ENCODE measurements at regions not wholly inside any gene's neighbourhood (a gene's known extent, or its start where the extent isn't known, plus 50 kb on each side); places are given as distances from the start of the nearest gene placed in this dataset.

DNA sequence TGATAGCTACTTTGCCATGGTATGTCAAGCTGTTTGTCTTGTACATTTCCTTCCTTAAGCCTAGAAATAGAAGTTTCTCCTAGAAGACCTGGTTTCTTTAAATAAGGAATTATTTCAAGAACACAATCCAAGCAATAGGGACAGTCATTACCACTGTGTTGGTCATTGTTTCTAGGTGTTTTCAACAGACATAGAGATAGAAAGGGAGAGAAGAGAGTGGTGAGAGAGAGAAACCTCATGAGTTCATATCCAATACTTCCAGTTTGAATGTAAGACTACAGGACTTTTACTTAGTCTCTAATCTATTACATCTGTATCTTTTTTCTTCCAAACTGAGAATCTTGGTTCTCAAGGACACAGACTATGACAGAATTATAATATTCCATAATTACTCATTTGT is 245.9 kb upstream of the STARD13 start:
- intact Hi-C loops (cut with micrococcal nuclease; ENCODE audit: unreplicated experiment) (no loop called here), in situ Hi-C loops (cut with HindIII; ENCODE audit: low pct_unique_long_range_greater_than_20kb, low sequenced_read_pairs) (no loop called here)
- Histone ChIP-seq H3K4me3 (ENCODE audit: low read depth in 2 of 2, low read length in 2 of 2) (no peak overlapping the region), H3K4me1 (ENCODE audit: control insufficient read depth, insufficient read depth, low read length) (no peaks in the 10 kb centered on the region), H3K36me3 (ENCODE audit: control insufficient read depth, insufficient read depth, low read length) (no peaks in the 10 kb centered on the region; the same call in 1 of the 2 replicates), H3K9me3 (ENCODE audit: control insufficient read depth, insufficient read depth, low read depth, low read length) (no peaks in the 10 kb centered on the region), H3K27ac (ENCODE audit: low read length) (no peak overlapping the region), H3K27me3 (ENCODE audit: control insufficient read depth, insufficient read depth, low read length) (no peaks in the 10 kb centered on the region)
- TF ChIP-seq, protein P1, sequence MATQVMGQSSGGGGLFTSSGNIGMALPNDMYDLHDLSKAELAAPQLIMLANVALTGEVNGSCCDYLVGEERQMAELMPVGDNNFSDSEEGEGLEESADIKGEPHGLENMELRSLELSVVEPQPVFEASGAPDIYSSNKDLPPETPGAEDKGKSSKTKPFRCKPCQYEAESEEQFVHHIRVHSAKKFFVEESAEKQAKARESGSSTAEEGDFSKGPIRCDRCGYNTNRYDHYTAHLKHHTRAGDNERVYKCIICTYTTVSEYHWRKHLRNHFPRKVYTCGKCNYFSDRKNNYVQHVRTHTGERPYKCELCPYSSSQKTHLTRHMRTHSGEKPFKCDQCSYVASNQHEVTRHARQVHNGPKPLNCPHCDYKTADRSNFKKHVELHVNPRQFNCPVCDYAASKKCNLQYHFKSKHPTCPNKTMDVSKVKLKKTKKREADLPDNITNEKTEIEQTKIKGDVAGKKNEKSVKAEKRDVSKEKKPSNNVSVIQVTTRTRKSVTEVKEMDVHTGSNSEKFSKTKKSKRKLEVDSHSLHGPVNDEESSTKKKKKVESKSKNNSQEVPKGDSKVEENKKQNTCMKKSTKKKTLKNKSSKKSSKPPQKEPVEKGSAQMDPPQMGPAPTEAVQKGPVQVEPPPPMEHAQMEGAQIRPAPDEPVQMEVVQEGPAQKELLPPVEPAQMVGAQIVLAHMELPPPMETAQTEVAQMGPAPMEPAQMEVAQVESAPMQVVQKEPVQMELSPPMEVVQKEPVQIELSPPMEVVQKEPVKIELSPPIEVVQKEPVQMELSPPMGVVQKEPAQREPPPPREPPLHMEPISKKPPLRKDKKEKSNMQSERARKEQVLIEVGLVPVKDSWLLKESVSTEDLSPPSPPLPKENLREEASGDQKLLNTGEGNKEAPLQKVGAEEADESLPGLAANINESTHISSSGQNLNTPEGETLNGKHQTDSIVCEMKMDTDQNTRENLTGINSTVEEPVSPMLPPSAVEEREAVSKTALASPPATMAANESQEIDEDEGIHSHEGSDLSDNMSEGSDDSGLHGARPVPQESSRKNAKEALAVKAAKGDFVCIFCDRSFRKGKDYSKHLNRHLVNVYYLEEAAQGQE (IDR thresholded peaks at IDR 0.05; ENCODE audit: insufficient read depth in 1 of 2, low read depth in 2 of 2, low read length in 1 of 2): no peak
- TF ChIP-seq, protein P2, sequence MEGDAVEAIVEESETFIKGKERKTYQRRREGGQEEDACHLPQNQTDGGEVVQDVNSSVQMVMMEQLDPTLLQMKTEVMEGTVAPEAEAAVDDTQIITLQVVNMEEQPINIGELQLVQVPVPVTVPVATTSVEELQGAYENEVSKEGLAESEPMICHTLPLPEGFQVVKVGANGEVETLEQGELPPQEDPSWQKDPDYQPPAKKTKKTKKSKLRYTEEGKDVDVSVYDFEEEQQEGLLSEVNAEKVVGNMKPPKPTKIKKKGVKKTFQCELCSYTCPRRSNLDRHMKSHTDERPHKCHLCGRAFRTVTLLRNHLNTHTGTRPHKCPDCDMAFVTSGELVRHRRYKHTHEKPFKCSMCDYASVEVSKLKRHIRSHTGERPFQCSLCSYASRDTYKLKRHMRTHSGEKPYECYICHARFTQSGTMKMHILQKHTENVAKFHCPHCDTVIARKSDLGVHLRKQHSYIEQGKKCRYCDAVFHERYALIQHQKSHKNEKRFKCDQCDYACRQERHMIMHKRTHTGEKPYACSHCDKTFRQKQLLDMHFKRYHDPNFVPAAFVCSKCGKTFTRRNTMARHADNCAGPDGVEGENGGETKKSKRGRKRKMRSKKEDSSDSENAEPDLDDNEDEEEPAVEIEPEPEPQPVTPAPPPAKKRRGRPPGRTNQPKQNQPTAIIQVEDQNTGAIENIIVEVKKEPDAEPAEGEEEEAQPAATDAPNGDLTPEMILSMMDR (IDR thresholded peaks at IDR 0.05): no peak
- TF ChIP-seq SIN3A (IDR thresholded peaks at IDR 0.05; ENCODE audit: borderline replicate concordance, insufficient read depth, low read depth, low read length) (no peak), POLR2AphosphoS5 (IDR thresholded peaks at IDR 0.05; ENCODE audit: low read depth, low read length) (no peak), TCF7L2 (IDR thresholded peaks at IDR 0.05; ENCODE audit: low read depth, low read length) (no peak)
- DNase-seq (ENCODE audit: low read depth, low spot score): no peak
- BruUV-seq (replicated peaks): no TSS peak
- ChIA-PET POLR2A (no interaction called here), CTCF (no interaction called here)
- ATAC-seq: no peak

DNA sequence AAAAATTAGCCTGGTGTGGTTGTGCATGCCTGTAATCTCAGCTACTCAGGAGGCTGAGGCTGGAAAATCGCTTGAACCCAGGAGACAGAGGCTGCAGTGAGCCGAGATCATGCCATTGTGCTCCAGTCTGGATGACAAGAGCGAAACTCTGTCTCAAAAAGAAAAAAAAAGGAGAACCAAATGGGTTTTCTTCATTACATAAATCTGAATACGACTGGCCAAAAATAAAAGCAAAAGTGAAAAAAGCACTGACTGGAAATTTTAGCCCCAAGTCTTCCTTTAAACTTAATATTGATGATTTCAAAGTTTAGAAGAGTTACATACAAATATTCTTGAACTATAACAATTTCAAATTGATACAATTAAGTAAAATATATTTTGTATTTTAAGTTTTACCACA is 249.5 kb upstream of the STARD13 start:
- no peaks in the 10 kb centered on the region; the same call in 1 of the 2 replicates for H3K36me3 ChIP-seq (ENCODE audit: control insufficient read depth, insufficient read depth, low read length)
- in situ Hi-C loops (cut with HindIII; ENCODE audit: low pct_unique_long_range_greater_than_20kb, low sequenced_read_pairs): no loop called here
- DNase-seq (ENCODE audit: low read depth, low spot score): no peak
- CTCF ChIA-PET: no interaction called here
- no peak overlapping the region for H3K4me3 ChIP-seq (ENCODE audit: low read depth in 2 of 2, low read length in 2 of 2)
- TF ChIP-seq TCF7L2 (IDR thresholded peaks at IDR 0.05; ENCODE audit: low read depth, low read length) (no peak), POLR2AphosphoS5 (IDR thresholded peaks at IDR 0.05; ENCODE audit: low read depth, low read length) (no peak), SIN3A (IDR thresholded peaks at IDR 0.05; ENCODE audit: borderline replicate concordance, insufficient read depth, low read depth, low read length) (no peak)
- TF ChIP-seq, protein P2 (IDR thresholded peaks at IDR 0.05): no peak
- TF ChIP-seq, protein P1 (IDR thresholded peaks at IDR 0.05; ENCODE audit: insufficient read depth in 1 of 2, low read depth in 2 of 2, low read length in 1 of 2): no peak
- POLR2A ChIA-PET: no interaction called here
- no peaks in the 10 kb centered on the region for H3K9me3 ChIP-seq (ENCODE audit: control insufficient read depth, insufficient read depth, low read depth, low read length)
- no peak overlapping the region for H3K27ac ChIP-seq (ENCODE audit: low read length)
- H3K27me3 ChIP-seq (ENCODE audit: control insufficient read depth, insufficient read depth, low read length): no peaks in the 10 kb centered on the region
- intact Hi-C loops (cut with micrococcal nuclease; ENCODE audit: unreplicated experiment): no loop called here
- BruUV-seq (replicated peaks): no TSS peak
- H3K4me1 ChIP-seq (ENCODE audit: control insufficient read depth, insufficient read depth, low read length): no peaks in the 10 kb centered on the region
- ATAC-seq: no peak

All from Panc1 (cell line).